ENCODE measurements at regions not wholly inside any gene's neighbourhood (a gene's known extent, or its start where the extent isn't known, plus 50 kb on each side); places are given as distances from the start of the nearest gene placed in this dataset.

- Mint-ChIP-seq H3K27ac (ENCODE audit: unreplicated experiment) (no peak overlapping the region), H3K27me3 (ENCODE audit: insufficient read depth, unreplicated experiment) (peaks cover 5% of the 10 kb centered on the region), H3K9me3 (ENCODE audit: unreplicated experiment) (peaks cover 15% of the 10 kb centered on the region), H3K4me1 (ENCODE audit: low read depth, unreplicated experiment) (peaks cover 9% of the 10 kb centered on the region), H3K36me3 (ENCODE audit: insufficient read depth, unreplicated experiment) (no peaks in the 10 kb centered on the region), H3K4me3 (ENCODE audit: unreplicated experiment) (no peak overlapping the region)
- CTCF ChIA-PET = interaction anchor here (1.9 kb wide), 1 partner anchor 156 kb away, joined by 6 read pairs; no protein-coding TSS in a partner anchor
- TF ChIP-seq CTCF (IDR thresholded peaks at IDR 0.05; ENCODE audit: insufficient read depth in 1 of 2, low read depth in 1 of 2, low read length in 1 of 2, severe bottlenecking in 1 of 2, unreplicated experiment in 1 of 2) = no peak
- no peaks in the 10 kb centered on the region for H3K9me3 ChIP-seq
- no TSS peak for BruUV-seq (replicated peaks)
- H3K4me3 ChIP-seq (ENCODE audit: low read depth, low read length) = no peak overlapping the region
- DNase-seq = no peak
- H3K27me3 ChIP-seq (replicated peaks; ENCODE audit: control insufficient read depth, insufficient read depth, low read length) = no peaks in the 10 kb centered on the region; the same call in 1 of the 2 replicates
- POLR2A ChIA-PET = no interaction called here
- no peaks in the 10 kb centered on the region for H3K36me3 ChIP-seq (ENCODE audit: control insufficient read depth, insufficient read depth, low read length)
- H3K4me1 ChIP-seq = peaks cover 4% of the 10 kb centered on the region; the same call in 1 of the 2 replicates
- intact Hi-C loops (cut with micrococcal nuclease; ENCODE audit: unreplicated experiment) = no loop called here
These were observed 110.2 kb downstream of the RASSF10 start for GRCh38 chr11:13119361-13119760.

GRCh38 chr11:13119941-13120520, 110.9 kb downstream of the RASSF10 start:
- H3K27me3 Mint-ChIP-seq (ENCODE audit: insufficient read depth, unreplicated experiment) = peaks cover 5% of the 10 kb centered on the region
- peaks cover 3% of the 10 kb centered on the region for H3K4me1 Mint-ChIP-seq (ENCODE audit: low read depth, unreplicated experiment)
- CTCF ChIA-PET = interaction anchor here (1.9 kb wide), 1 partner anchor 156 kb away, joined by 6 read pairs; no protein-coding TSS in a partner anchor
- no peaks in the 10 kb centered on the region for H3K9me3 ChIP-seq
- H3K9me3 Mint-ChIP-seq (ENCODE audit: unreplicated experiment) = peaks cover 15% of the 10 kb centered on the region
- no peaks in the 10 kb centered on the region for H3K36me3 ChIP-seq (ENCODE audit: control insufficient read depth, insufficient read depth, low read length)
- no peak for TF ChIP-seq CTCF (IDR thresholded peaks at IDR 0.05; ENCODE audit: insufficient read depth in 1 of 2, low read depth in 1 of 2, low read length in 1 of 2, severe bottlenecking in 1 of 2, unreplicated experiment in 1 of 2)
- H3K4me1 ChIP-seq = no peaks in the 10 kb centered on the region
- no TSS peak for BruUV-seq (replicated peaks)
- no peak overlapping the region for H3K4me3 ChIP-seq (ENCODE audit: low read depth, low read length)
- intact Hi-C loops (cut with micrococcal nuclease; ENCODE audit: unreplicated experiment) = no loop called here
- no peak overlapping the region for H3K27ac Mint-ChIP-seq (ENCODE audit: unreplicated experiment)
- no peak overlapping the region for H3K4me3 Mint-ChIP-seq (ENCODE audit: unreplicated experiment)
- no peaks in the 10 kb centered on the region; the same call in 1 of the 2 replicates for H3K27me3 ChIP-seq (replicated peaks; ENCODE audit: control insufficient read depth, insufficient read depth, low read length)
- DNase-seq = no peak
- POLR2A ChIA-PET = no interaction called here
- no peaks in the 10 kb centered on the region for H3K36me3 Mint-ChIP-seq (ENCODE audit: insufficient read depth, unreplicated experiment)

- BruUV-seq (replicated peaks) = no TSS peak
- H3K27ac Mint-ChIP-seq (ENCODE audit: unreplicated experiment) = no peak overlapping the region
- no peaks in the 10 kb centered on the region for H3K4me1 Mint-ChIP-seq (ENCODE audit: low read depth, unreplicated experiment)
- ChIA-PET CTCF (interaction anchor here (1.9 kb wide), 1 partner anchor 157 kb away, joined by 6 read pairs; no protein-coding TSS in a partner anchor), POLR2A (no interaction called here)
- intact Hi-C loops (cut with micrococcal nuclease; ENCODE audit: unreplicated experiment) = no loop called here
- Histone ChIP-seq H3K36me3 (ENCODE audit: control insufficient read depth, insufficient read depth, low read length) (no peaks in the 10 kb centered on the region), H3K9me3 (no peaks in the 10 kb centered on the region), H3K4me3 (ENCODE audit: low read depth, low read length) (no peak overlapping the region), H3K4me1 (no peaks in the 10 kb centered on the region), H3K27me3 (replicated peaks; ENCODE audit: control insufficient read depth, insufficient read depth, low read length) (no peaks in the 10 kb centered on the region; the same call in 1 of the 2 replicates)
- peaks cover 5% of the 10 kb centered on the region for H3K27me3 Mint-ChIP-seq (ENCODE audit: insufficient read depth, unreplicated experiment)
- H3K9me3 Mint-ChIP-seq (ENCODE audit: unreplicated experiment) = peaks cover 15% of the 10 kb centered on the region
- no peaks in the 10 kb centered on the region for H3K36me3 Mint-ChIP-seq (ENCODE audit: insufficient read depth, unreplicated experiment)
- DNase-seq = no peak
- H3K4me3 Mint-ChIP-seq (ENCODE audit: unreplicated experiment) = no peak overlapping the region
- no peak for TF ChIP-seq CTCF (IDR thresholded peaks at IDR 0.05; ENCODE audit: insufficient read depth in 1 of 2, low read depth in 1 of 2, low read length in 1 of 2, severe bottlenecking in 1 of 2, unreplicated experiment in 1 of 2)
These were observed 111.6 kb downstream of the RASSF10 start for GRCh38 chr11:13120691-13121090.
